Left lung (tissue), 4 donors: ENCODE measurements at regions not wholly inside any gene's neighbourhood (a gene's known extent, or its start where the extent isn't known, plus 50 kb on each side); places are given as distances from the start of the nearest gene placed in this dataset.

Experiments used
- ATAC-seq: fragments of 200-7000 bp; cut with Tn5 transposase; one replicate; pipeline ENCODE4 v1.9.1; 2020; ENCODE audit warnings: moderate library complexity
- DNase-seq, 4 donors: peaks; one replicate each; pipeline ENCODE4 v3.0.0-alpha.2; 2013 to 2020
- H3K27ac ChIP-seq, 2 donors: fragments of 200-600 bp; sonication (generic) in 1 of 2; one replicate each; pipeline versions ENCODE4 v1.5.0 to v1.8.0; 2020 to 2021
- H3K27me3 ChIP-seq, 2 donors: fragments of 200-600 bp; sonication (generic) in 1 of 2; one replicate each; pipeline versions ENCODE4 v1.5.0 to v1.8.0; 2020 to 2021
- H3K36me3 ChIP-seq, 2 donors: fragments of 200-600 bp; sonication (generic) in 1 of 2; one replicate each; pipeline versions ENCODE4 v1.5.0 to v1.8.0; 2020 to 2021
- H3K4me1 ChIP-seq, 2 donors: fragments of 200-600 bp; one replicate each; pipeline ENCODE4 v1.8.0; 2021
- H3K4me3 ChIP-seq, 2 donors: fragments of 200-600 bp; sonication (generic) in 1 of 2; one replicate each; pipeline versions ENCODE4 v1.5.0 to v1.8.0; 2020 to 2021; ENCODE audit warnings: mild to moderate bottlenecking in 1 of 2
- H3K9me3 ChIP-seq, 2 donors: fragments of 200-600 bp; sonication (generic) in 1 of 2; one replicate each; pipeline versions ENCODE4 v1.5.0 to v1.8.0; 2020 to 2021
- intact Hi-C, 2 donors: fragments of 100-400 bp; cut with DNase I; formaldehyde crosslinking; loops; one replicate each; pipeline versions ENCODE4 v1.11.2 to v1.14.2; 2022
- TF ChIP-seq, protein P1 (sequence below), 2 donors: fragments of 200-600 bp; sonication (generic) in 1 of 2; IDR thresholded peaks; one replicate each; pipeline versions ENCODE4 v1.5.0 to v1.8.0; 2021; ENCODE audit warnings: antibody characterized with exemption in 2 of 2
- donor health status: DM: no; HTN: yes; CAD: no.
- donor health status: DM: no; HTN: no; CAD: no.

DNA sequence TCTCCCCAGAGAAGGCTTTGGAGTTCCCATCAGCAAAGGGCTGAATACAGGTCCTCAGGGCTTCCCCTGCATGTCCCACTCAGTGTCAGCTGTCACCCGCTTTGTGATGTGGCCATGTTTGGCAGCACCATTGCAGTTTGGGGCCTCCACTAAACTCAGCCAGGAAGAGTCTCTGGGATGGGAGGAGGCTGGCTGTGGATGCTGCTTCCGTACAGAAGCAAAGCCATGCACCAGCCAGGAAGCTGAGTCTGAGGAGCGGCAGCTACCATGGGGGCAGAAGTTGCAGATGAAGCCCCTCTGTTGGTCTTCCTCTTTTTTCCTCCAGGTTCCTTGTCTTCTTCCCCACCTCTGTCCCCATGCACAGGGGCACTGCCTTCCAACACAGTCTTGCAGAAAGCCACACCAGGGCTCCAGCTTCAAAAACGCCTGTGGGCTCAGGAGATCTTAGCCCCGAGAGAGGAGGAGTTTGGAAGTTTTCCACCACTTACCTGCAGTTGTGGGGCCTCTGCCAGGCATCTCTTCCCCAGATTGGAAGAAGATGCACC, 416.8 kb downstream of the NPHP4 start:
- Histone ChIP-seq H3K27me3 (peaks cover 0 to 10% of the 10 kb centered on the region in 2 donors), H3K4me1 (no peaks in the 10 kb centered on the region), H3K27ac (no peak overlapping the region), H3K9me3 (peaks cover 0 to 4% of the 10 kb centered on the region in 2 donors), H3K36me3 (no peaks in the 10 kb centered on the region), H3K4me3 (no peak overlapping the region)
- intact Hi-C loops, result no loop called here
- TF ChIP-seq, protein P1, sequence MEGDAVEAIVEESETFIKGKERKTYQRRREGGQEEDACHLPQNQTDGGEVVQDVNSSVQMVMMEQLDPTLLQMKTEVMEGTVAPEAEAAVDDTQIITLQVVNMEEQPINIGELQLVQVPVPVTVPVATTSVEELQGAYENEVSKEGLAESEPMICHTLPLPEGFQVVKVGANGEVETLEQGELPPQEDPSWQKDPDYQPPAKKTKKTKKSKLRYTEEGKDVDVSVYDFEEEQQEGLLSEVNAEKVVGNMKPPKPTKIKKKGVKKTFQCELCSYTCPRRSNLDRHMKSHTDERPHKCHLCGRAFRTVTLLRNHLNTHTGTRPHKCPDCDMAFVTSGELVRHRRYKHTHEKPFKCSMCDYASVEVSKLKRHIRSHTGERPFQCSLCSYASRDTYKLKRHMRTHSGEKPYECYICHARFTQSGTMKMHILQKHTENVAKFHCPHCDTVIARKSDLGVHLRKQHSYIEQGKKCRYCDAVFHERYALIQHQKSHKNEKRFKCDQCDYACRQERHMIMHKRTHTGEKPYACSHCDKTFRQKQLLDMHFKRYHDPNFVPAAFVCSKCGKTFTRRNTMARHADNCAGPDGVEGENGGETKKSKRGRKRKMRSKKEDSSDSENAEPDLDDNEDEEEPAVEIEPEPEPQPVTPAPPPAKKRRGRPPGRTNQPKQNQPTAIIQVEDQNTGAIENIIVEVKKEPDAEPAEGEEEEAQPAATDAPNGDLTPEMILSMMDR (IDR thresholded peaks at IDR 0.05), result no peak
- ATAC-seq, result no peak
- no peak for DNase-seq

DNA sequence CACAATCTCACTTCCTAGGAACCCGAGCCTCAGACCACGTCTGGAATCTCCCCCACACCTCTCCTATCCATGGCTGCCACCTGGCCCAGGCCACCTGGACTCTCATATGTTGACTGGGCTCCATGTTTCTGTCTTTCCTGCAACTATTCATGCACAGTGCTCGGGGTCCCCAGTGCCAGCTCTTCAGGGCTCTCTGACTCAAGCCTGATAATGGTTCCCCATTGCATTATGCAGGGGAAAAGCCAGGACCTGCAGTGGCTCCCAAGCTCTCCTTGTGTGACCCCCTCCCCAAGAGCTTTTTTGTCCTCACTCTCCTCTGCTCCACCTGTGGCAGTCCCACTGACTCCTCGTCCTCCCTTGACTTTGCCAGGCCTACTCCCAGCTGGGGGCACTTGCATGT, 417.6 kb downstream of the NPHP4 start:
- H3K36me3 ChIP-seq, result no peaks in the 10 kb centered on the region
- H3K27ac ChIP-seq, result no peak overlapping the region
- H3K27me3 ChIP-seq, result peaks cover 0 to 10% of the 10 kb centered on the region in 2 donors
- TF ChIP-seq, protein P1 (IDR thresholded peaks at IDR 0.05), result no peak
- no peak for ATAC-seq
- intact Hi-C loops, result no loop called here
- peaks cover 0 to 9% of the 10 kb centered on the region in 2 donors for H3K9me3 ChIP-seq
- H3K4me1 ChIP-seq, result no peaks in the 10 kb centered on the region
- H3K4me3 ChIP-seq, result no peak overlapping the region
- DNase-seq, result no peak

DNA sequence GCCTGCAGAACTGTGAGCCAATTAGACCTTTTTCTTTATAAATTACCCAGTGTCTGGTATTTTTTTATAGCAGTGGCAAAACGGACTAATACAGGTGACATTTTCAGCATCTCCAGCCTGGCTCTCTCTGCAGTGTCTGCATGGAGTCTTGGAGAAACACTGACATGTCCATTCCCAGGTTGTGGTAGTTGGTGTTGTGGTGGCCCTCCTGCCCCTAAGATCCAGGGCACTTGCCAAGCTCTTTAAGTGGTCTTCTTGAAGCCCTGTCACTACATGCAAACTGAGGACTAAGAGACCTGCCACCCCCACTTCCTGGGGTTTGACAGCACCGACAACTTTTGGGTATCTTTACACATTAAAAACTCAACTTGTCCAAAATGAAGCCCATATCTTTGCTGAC, 419.4 kb downstream of the NPHP4 start:
- Histone ChIP-seq H3K9me3 (peaks cover 0 to 20% of the 10 kb centered on the region in 2 donors), H3K27me3 (peaks cover 0 to 10% of the 10 kb centered on the region in 2 donors), H3K27ac (no peak overlapping the region), H3K4me1 (no peaks in the 10 kb centered on the region), H3K4me3 (no peak overlapping the region), H3K36me3 (no peaks in the 10 kb centered on the region)
- TF ChIP-seq, protein P1 (IDR thresholded peaks at IDR 0.05), result no peak
- ATAC-seq, result no peak
- intact Hi-C loops, result no loop called here
- no peak for DNase-seq

- H3K9me3 ChIP-seq, result peaks cover 0 to 20% of the 10 kb centered on the region in 2 donors
- no peak for DNase-seq
- no peak overlapping the region for H3K4me3 ChIP-seq
- no peak overlapping the region for H3K27ac ChIP-seq
- no peaks in the 10 kb centered on the region for H3K4me1 ChIP-seq
- no peak for ATAC-seq
- no peaks in the 10 kb centered on the region for H3K36me3 ChIP-seq
- TF ChIP-seq, protein P1 (IDR thresholded peaks at IDR 0.05), result no peak
- peaks cover 0 to 10% of the 10 kb centered on the region in 2 donors for H3K27me3 ChIP-seq
- intact Hi-C loops, result no loop called here
Observed at GRCh38 chr1:5571861-5572401, 420.3 kb downstream of the NPHP4 start.

DNA sequence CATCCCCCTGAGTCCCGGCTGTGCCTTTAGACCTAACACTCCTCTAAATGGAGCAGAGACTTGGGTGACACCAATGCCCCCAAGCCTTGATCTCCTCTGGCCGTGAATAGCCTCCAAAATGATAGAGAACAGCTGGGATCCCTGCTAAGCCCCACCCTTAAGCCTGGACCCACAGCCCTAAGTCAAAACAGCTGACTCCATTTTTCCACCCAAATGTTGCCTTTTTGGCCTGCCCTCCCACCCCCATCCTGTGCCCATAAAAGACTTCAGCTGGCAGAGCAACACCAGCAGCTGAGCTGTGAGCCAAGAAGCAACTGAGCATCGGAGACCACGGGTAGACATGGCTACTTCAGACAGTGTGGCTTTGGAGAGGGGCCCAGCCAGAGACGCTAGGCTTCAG, 420.8 kb downstream of the NPHP4 start:
- TF ChIP-seq, protein P1 (IDR thresholded peaks at IDR 0.05), result no peak
- peaks cover 0 to 20% of the 10 kb centered on the region in 2 donors for H3K9me3 ChIP-seq
- no peak overlapping the region for H3K4me3 ChIP-seq
- intact Hi-C loops, result no loop called here
- no peak for ATAC-seq
- no peak overlapping the region for H3K27ac ChIP-seq
- no peaks in the 10 kb centered on the region for H3K36me3 ChIP-seq
- no peaks in the 10 kb centered on the region for H3K4me1 ChIP-seq
- peaks cover 0 to 9% of the 10 kb centered on the region in 2 donors for H3K27me3 ChIP-seq
- DNase-seq, result peak in 1 of 4 donors; percentile 6
